H1 (cell line): ENCODE measurements at regions not wholly inside any gene's neighbourhood (a gene's known extent, or its start where the extent isn't known, plus 50 kb on each side); places are given as distances from the start of the nearest gene placed in this dataset.

Experiments
- CTCF ChIA-PET: fragments of 300-600 bp; sonication (Branson Sonifier 250); formaldehyde crosslinking; loops from one replicate; lab custom pipeline; 2021; ENCODE audit not compliant: partially characterized antibody; lab: Charles Lee
- POLR2A ChIA-PET: fragments of 300-600 bp; sonication (Branson Sonifier 250); formaldehyde crosslinking; loops from one replicate; lab custom pipeline; 2021; ENCODE audit warnings: inconsistent platforms; ENCODE audit not compliant: partially characterized antibody; lab: Charles Lee
- DNase-seq, 2 experiments: peaks; one replicate each; pipeline versions ENCODE4 v3.0.0 to v3.0.0-alpha.2; 2010 to 2022; ENCODE audit warnings: low spot score in 2 of 2, low read depth in 1 of 2, mixed read lengths in 1 of 2
- FAIRE-seq: peaks from 2 replicates; lab custom pipeline; 2011; peaks lifted over from hg19 to GRCh38; lab: Jason Lieb, UNC
- H2AFZ ChIP-seq: 2 replicates; pipeline ENCODE4 v1.8.1; 2012; ENCODE audit warnings: low read length, inconsistent platforms
- H2AK5ac ChIP-seq: 2 replicates; pipeline ENCODE4 v1.6.1; 2013; ENCODE audit warnings: low read depth, low read length
- H2BK120ac ChIP-seq: replicated peaks from 2 replicates; pipeline ENCODE3; 2013; ENCODE audit warnings: low read depth, low read length, inconsistent platforms
- H2BK12ac ChIP-seq: 2 replicates; pipeline ENCODE4 v1.6.1; 2013; ENCODE audit warnings: low read depth, low read length
- H2BK15ac ChIP-seq: 2 replicates; pipeline ENCODE4 v1.6.1; 2013; ENCODE audit warnings: low read length
- H2BK20ac ChIP-seq: 2 replicates; pipeline ENCODE4 v1.6.1; 2013; ENCODE audit warnings: low read length
- H2BK5ac ChIP-seq: 2 replicates; pipeline ENCODE4 v1.6.1; 2013; ENCODE audit warnings: low read depth, low read length
- H3K14ac ChIP-seq: 2 replicates; pipeline ENCODE4 v1.6.1; 2013; ENCODE audit warnings: inconsistent platforms; ENCODE audit not compliant: insufficient read length
- H3K18ac ChIP-seq: 2 replicates; pipeline ENCODE4 v1.6.1; 2013; ENCODE audit warnings: low read length; ENCODE audit errors: extremely low read depth
- H3K23ac ChIP-seq: 2 replicates; pipeline ENCODE4 v1.6.1; 2013; ENCODE audit warnings: inconsistent platforms; ENCODE audit not compliant: insufficient read length
- H3K23me2 ChIP-seq: 2 replicates; pipeline ENCODE4 v1.6.1; 2013; ENCODE audit warnings: low read depth, low read length
- H3K27ac ChIP-seq: 2 replicates; pipeline ENCODE4 v1.6.1; 2011; ENCODE audit warnings: low read depth, low read length, inconsistent platforms
- H3K27me3 ChIP-seq, 4 experiments: replicated peaks in 1 of 4; 1 replicate in 1 of 4; 2 replicates in 3 of 4; pipeline versions ENCODE4 v1.6.1 to v1.8.1; 2011 to 2013; ENCODE audit warnings: low read length in 3 of 4, mild to moderate bottlenecking in 3 of 4, inconsistent platforms in 2 of 4, mixed read lengths in 2 of 4, moderate library complexity in 1 of 4; ENCODE audit not compliant: control insufficient read depth in 3 of 4, insufficient read depth in 3 of 4; ENCODE audit errors: extremely low read depth in 1 of 4
- H3K36me3 ChIP-seq, 4 experiments: 2 replicates each; pipeline versions ENCODE4 v1.6.1 to v1.8.1; 2011 to 2013; ENCODE audit warnings: mild to moderate bottlenecking in 4 of 4, low read length in 3 of 4, moderate library complexity in 2 of 4, control low read depth in 1 of 4, inconsistent platforms in 1 of 4; ENCODE audit not compliant: insufficient read depth in 4 of 4, control insufficient read depth in 2 of 4
- H3K4ac ChIP-seq: replicated peaks from 2 replicates; pipeline ENCODE3; 2013; ENCODE audit warnings: low read length, low read depth, mixed read lengths, inconsistent platforms; ENCODE audit not compliant: insufficient read length
- H3K4me1 ChIP-seq, 4 experiments: replicated peaks in 1 of 4; 1 replicate in 1 of 4; 2 replicates in 3 of 4; pipeline versions ENCODE4 v1.6.1 to v1.8.1; 2011 to 2013; ENCODE audit warnings: low read length in 3 of 4, inconsistent platforms in 2 of 4, mixed read lengths in 1 of 4; ENCODE audit not compliant: insufficient read depth in 4 of 4, control insufficient read depth in 3 of 4
- H3K4me2 ChIP-seq, 2 experiments: 2 replicates each; pipeline versions ENCODE4 v1.6.1 to v1.8.1; 2011 to 2013; ENCODE audit warnings: low read depth in 2 of 2, low read length in 2 of 2, control low read depth in 1 of 2, inconsistent platforms in 1 of 2, mild to moderate bottlenecking in 1 of 2; ENCODE audit not compliant: insufficient read depth in 1 of 2
- H3K4me3 ChIP-seq, 4 experiments: fragments of 200-600, 300-600 bp in 1 of 4; sonication (generic), shearing (Covaris generic), sonication (Bioruptor Twin) in 1 of 4; 2 replicates each; pipeline versions ENCODE4 v1.5.1 to v1.8.1; 2011 to 2016; ENCODE audit warnings: low read length in 4 of 4, low read depth in 3 of 4, control low read depth in 2 of 4, inconsistent platforms in 2 of 4, mild to moderate bottlenecking in 2 of 4, mixed read lengths in 1 of 4, moderate library complexity in 1 of 4; ENCODE audit not compliant: insufficient read depth in 2 of 4; ENCODE audit errors: extremely low read depth in 1 of 4
- H3K56ac ChIP-seq: replicated peaks from 2 replicates; pipeline ENCODE3; 2013; ENCODE audit warnings: low read depth, mild to moderate bottlenecking, mixed read lengths, low read length, inconsistent platforms; ENCODE audit not compliant: insufficient read length
- H3K79me1 ChIP-seq: 2 replicates; pipeline ENCODE4 v1.6.1; 2013; ENCODE audit warnings: low read depth, low read length, control low read depth
- H3K79me2 ChIP-seq, 2 experiments: 2 replicates each; pipeline versions ENCODE4 v1.6.1 to v1.8.1; 2012 to 2013; ENCODE audit warnings: low read length in 2 of 2, mild to moderate bottlenecking in 2 of 2, inconsistent platforms in 1 of 2; ENCODE audit not compliant: insufficient read depth in 2 of 2, control insufficient read depth in 1 of 2
- H3K9ac ChIP-seq, 4 experiments: replicated peaks in 1 of 4; 1 replicate in 1 of 4; 2 replicates in 3 of 4; pipeline versions ENCODE4 v1.6.1 to v1.8.1; 2011 to 2013; ENCODE audit warnings: low read depth in 3 of 4, low read length in 3 of 4, control low read depth in 2 of 4, mild to moderate bottlenecking in 2 of 4, moderate library complexity in 2 of 4, inconsistent platforms in 1 of 4; ENCODE audit errors: extremely low read depth in 1 of 4
- H3K9me3 ChIP-seq, 2 experiments: 2 replicates each; pipeline versions ENCODE4 v1.6.1 to v1.8.1; 2012 to 2013; ENCODE audit warnings: mild to moderate bottlenecking in 2 of 2, moderate library complexity in 2 of 2, control low read depth in 1 of 2, inconsistent platforms in 1 of 2, low read depth in 1 of 2, low read length in 1 of 2, mixed read lengths in 1 of 2; ENCODE audit not compliant: insufficient read depth in 2 of 2
- H4K20me1 ChIP-seq, 2 experiments: replicated peaks in 1 of 2; 2 replicates each; pipeline versions ENCODE3 to v1.8.1; 2011 to 2013; ENCODE audit warnings: inconsistent platforms in 2 of 2, low read length in 2 of 2, mild to moderate bottlenecking in 1 of 2; ENCODE audit not compliant: insufficient read depth in 2 of 2, control insufficient read depth in 1 of 2
- H4K5ac ChIP-seq: 2 replicates; pipeline ENCODE4 v1.6.1; 2013; ENCODE audit warnings: low read length, low read depth, mixed read lengths, inconsistent platforms; ENCODE audit not compliant: insufficient read length
- H4K8ac ChIP-seq: 2 replicates; pipeline ENCODE4 v1.8.0; 2013; ENCODE audit warnings: mild to moderate bottlenecking, moderate library complexity, low read length, inconsistent platforms; ENCODE audit not compliant: insufficient read depth; ENCODE audit errors: extremely low read depth
- H4K91ac ChIP-seq: replicated peaks from 2 replicates; pipeline ENCODE3; 2013; ENCODE audit warnings: low read length, mixed read lengths, inconsistent platforms; ENCODE audit not compliant: insufficient read length
- BCL11A ChIP-seq, 2 experiments: IDR thresholded peaks; one replicate each; pipeline ENCODE4 v1.6.1; 2011; ENCODE audit warnings: low read depth in 2 of 2, low read length in 2 of 2, mild to moderate bottlenecking in 2 of 2
- WGBS, 2 experiments: shearing (Covaris generic) in 1 of 2; methylation state at CpG; one replicate each; pipeline versions ENCODE4 v1.1.6 to v1.1.7; 2013 to 2015; ENCODE audit warnings: low lambda C conversion rate in 2 of 2, mixed read lengths in 2 of 2, inconsistent platforms in 1 of 2, low coverage in 1 of 2, missing lambda C conversion rate in 1 of 2; ENCODE audit not compliant: insufficient replicate concordance in 2 of 2, insufficient coverage in 1 of 2, insufficient read length in 1 of 2; ENCODE audit errors: extremely low coverage in 1 of 2, missing lambda C conversion rate in 1 of 2; 5-methylcytosine and 5-hydroxymethylcytosine counted together

- peak; percentile 13 for FAIRE-seq
- Histone ChIP-seq H2BK12ac (no peak overlapping the region; the same call in 1 of the 2 replicates), H2BK5ac (no peak overlapping the region), H3K14ac (no peak overlapping the region), H2BK20ac (no peak overlapping the region), H4K91ac (no peak overlapping the region), H2BK120ac (no peak overlapping the region), H3K4me1 (peaks cover 0 to 8% (median 2%) of the 10 kb centered on the region in 4 experiments; a peak in 3 of 7 replicates), H3K56ac (no peak overlapping the region), H3K27me3 (no peaks in the 10 kb centered on the region), H4K8ac (no peak overlapping the region), H4K5ac (no peak overlapping the region), H3K4me2 (no peak overlapping the region), H3K9ac (no peak overlapping the region), H3K9me3 (no peaks in the 10 kb centered on the region), H3K4ac (no peak overlapping the region), H2AK5ac (no peak overlapping the region), H2BK15ac (no peak overlapping the region), H4K20me1 (no peaks in the 10 kb centered on the region), H3K79me1 (no peaks in the 10 kb centered on the region), H3K79me2 (no peaks in the 10 kb centered on the region), H3K23ac (no peak overlapping the region), H3K27ac (no peak overlapping the region), H2AFZ (0 out of 2 replicates have a peak overlapping the region, but pooled peaks have one; percentile 35), H3K36me3 (no peaks in the 10 kb centered on the region), H3K18ac (no peak overlapping the region), H3K23me2 (no peaks in the 10 kb centered on the region), H3K4me3 (no peak overlapping the region)
- no peak for TF ChIP-seq BCL11A (IDR thresholded peaks at IDR 0.05; ENCODE audit: low read depth in 2 of 2, low read length in 2 of 2)
- WGBS, 2 experiments, result 71% methylated on average over 4 of the region's 4 CpGs; no CpG with 5 or more reads in 1 of the 2 experiments
- ChIA-PET CTCF (interaction anchor here (0.6 to 1.0 kb wide), 3 partner anchors 29 to 125 kb away, joined by 3 read pairs; no protein-coding TSS in a partner anchor), POLR2A (no interaction called here)
- no peak for DNase-seq
These were observed 445.5 kb upstream of the FBXO33 start for GRCh38 chr14:39877577-39878190.
